T47D (cell line): ENCODE measurements at regions not wholly inside any gene's neighbourhood (a gene's known extent, or its start where the extent isn't known, plus 50 kb on each side); places are given as distances from the start of the nearest gene placed in this dataset.

Experiments used
- DNase-seq, 2 experiments: peaks; one replicate each; pipeline versions ENCODE4 v3.0.0 to v3.0.0-alpha.2; 2011 to 2012; ENCODE audit warnings: low read depth in 1 of 2, low spot score in 1 of 2
- JUND ChIP-seq: IDR thresholded peaks from 2 replicates; pipeline ENCODE4 v1.6.1; 2012; ENCODE audit warnings: low read depth
- in situ Hi-C: cut with HindIII; loops from 2 replicates; pipeline ENCODE4 v1.10.0; 2016; ENCODE audit warnings: low sequenced_read_pairs, low pct_unique_long_range_greater_than_20kb

DNA sequence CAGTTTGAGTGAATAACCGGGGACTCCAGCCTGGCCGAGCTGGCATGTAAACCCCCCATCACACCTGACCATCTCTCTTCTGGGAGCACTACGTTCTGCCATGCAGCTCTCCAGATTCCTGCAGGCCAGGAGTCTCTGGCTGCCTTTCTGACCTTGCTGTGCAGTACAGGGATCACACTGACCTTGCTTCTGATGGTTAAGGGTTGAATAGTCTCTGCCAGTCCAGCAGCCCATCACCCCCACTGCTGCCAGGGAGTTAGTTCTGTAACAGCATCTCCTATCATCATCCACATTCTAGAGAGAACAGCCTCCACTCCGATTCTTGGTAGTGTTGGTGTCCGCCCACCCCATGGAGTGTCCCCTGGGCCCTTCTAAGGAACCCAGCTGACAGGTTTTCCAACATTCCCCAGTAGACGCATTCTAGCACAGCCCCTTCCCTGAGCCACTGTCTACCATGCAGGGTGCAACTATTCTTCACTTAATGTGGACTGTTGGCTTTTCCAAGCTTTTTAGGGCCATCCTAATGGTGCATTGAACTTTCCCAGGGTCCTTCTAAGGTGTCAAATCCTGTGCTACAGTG, 109.8 kb downstream of the RIPK4 start:
- DNase-seq, result peak in 1 of 2 experiments; percentile 75
- no peak for TF ChIP-seq JUND
- in situ Hi-C loops, result no loop called here

DNA sequence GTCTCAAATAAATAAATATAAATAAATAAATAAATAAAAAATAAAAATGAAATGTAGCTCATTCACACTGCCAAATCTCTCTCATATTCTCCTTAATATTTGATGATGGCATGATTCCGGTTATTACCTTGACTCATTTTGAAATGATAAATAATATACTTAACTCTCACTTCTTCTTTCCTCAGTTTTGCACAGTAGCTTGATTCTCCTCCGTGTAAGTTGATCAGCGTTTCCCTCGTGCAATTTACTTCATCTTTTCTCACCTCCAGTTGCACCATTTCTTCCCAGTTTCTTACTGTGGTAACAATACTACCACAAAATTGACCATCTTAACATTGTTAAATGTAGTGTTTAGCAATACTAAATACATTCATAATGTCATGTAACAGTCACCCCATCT, 111.6 kb downstream of the RIPK4 start:
- in situ Hi-C loops, result no loop called here
- no peak for DNase-seq
- no peak for TF ChIP-seq JUND

DNA sequence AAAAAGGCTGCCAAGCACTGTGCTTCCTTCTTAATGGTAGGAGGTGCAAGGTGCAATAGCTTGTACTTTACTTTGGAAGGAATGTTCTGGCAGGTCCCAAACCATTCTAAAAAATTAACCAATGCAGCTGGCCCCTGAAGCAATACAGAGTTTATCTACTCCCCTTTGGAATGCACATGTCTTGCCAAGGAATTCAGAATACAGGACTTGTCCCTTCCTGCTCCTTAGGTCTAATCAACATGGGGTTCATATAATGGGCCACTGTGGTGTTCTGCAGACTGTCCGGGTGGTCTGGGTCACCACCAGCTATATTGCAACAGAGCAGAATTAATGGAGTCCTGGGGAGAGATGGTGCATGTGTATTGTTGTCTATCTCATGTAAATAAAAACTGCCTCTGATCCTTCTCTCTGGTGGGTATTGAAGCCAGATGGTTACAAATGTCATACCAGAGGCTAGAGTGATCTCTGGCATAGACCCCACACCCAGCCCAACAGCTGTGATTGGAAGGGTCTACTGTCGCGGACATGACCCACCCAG, 112.8 kb downstream of the RIPK4 start:
- in situ Hi-C loops, result no loop called here
- peak; percentile 51 to 88 for DNase-seq
- TF ChIP-seq JUND, result no peak

DNA sequence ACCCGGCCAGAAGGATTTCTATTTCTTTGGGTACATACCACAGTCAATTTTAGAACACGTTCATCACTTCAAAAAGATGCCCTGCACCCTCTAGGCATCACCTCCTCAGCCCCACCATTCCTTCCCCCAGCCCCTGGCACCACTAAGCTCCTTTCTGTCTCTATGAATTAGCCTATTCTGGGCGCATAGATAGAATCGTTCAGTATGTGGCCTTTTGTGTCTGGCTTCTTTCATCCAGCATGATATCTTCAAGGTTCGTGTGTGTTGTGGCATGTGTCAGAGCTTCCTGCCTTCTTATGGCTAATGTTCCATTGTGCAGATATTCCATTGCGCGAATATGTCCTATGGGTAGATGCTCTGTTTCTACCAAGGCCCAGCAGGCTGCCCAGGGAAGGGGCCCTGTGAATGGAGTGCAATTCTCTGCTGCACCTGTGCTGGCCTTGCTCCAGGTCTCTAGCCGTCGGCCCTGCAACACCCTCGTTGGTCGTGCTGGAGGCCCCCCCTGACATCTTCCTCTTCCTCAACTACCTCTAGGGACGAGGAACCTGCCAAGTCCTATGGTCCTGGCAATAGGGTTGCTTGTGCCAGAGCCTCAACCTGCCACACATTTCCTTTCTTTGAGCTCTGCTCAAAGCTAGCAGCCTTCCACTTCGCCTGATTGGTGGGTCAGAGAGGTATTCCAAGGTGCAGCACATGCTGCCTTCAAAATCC, 113.5 kb downstream of the RIPK4 start:
- no peak for DNase-seq
- no peak for TF ChIP-seq JUND
- in situ Hi-C loops, result no loop called here

DNA sequence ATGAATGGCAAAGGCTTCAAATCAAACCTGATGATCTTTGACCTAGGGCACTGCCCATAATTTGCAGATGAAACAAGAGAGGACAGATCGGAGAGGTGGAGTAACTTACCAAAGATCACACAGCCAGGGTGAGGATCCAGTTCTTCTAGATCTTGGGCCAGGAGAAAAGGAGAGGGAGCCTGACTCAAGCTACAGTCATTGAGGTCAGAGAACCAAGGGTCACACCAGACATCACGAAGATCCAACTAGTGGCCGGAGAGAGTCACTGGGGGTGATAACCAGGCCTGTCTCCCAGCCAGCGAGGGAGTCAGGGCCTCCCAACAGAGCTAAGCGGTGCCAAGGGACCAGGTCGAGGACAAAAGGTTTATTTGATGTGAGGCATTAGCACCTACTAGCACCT, 115.0 kb downstream of the RIPK4 start:
- no peak for DNase-seq
- TF ChIP-seq JUND, result no peak
- in situ Hi-C loops, result no loop called here

DNA sequence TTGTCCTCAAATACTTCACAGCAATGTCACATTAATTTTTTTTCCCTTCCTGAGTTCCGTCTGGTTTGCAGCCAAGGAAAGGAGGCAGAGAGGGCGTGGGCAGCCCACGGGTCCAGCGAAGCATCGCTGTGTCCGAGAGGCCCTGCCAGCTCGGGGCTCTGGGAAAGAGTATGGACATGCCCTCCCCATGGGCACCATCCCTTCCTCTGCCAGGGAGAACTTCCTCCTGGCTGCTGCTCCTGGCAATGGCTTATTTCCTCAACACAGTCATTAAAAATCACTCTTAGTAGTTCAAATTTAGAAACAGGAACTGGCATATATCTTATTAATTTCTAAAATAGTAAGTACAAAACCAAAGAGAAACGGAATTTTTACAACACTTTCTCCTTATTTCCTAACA, 115.4 kb downstream of the RIPK4 start:
- DNase-seq, result no peak
- in situ Hi-C loops, result no loop called here
- no peak for TF ChIP-seq JUND

DNA sequence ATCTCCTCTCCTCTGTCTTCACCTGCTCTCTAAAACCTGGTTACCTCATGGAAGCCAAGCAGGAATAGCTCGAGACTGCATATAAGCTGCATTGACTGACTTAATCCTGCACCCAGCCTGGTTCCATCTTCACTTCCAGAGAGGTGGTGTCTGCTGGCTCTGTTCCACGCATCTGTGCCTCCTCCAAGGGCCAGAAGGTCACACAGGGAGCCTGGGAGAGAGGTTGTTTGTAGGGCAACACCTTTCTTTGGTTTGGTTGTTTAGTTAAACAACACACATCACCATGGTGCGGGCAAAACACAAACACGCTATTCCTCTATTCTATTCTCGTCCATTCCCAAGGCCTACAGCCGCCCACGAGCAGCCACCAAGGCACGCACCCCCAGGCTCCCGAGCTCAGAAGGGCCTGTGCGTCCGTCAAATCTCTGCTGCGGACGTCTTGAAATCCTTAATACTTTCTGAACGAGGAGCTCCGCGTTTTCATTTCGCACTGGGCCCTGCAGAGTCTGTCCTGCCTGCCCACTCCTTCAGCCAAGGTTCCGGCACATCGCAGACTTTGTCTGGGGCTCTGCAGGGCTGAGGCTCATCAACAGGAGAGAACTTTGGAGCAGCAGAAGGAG, 116.2 kb downstream of the RIPK4 start:
- no peak for TF ChIP-seq JUND
- in situ Hi-C loops, result no loop called here
- no peak for DNase-seq

DNA sequence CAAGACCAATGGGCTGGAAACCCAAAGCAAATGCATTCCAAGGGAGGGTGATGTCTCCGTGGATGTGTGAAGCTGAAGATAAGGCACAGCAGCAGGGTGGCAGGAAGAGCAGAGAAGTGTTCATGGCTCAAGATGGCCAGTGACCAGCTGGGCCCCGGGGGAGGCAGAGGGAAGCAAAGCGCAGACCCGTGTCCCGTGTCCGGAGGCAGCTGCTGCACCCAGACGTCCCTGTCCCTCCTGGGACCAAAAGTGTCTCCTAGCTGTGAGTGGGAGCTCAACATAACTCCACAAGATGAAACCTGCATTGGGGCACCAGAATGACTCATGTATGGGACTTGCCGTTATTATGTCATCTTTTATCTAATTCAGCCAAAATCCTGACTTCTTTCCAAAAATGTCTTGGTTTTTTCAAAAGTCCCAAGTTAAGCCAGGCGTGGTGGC, 118.2 kb downstream of the RIPK4 start:
- in situ Hi-C loops, result no loop called here
- no peak for TF ChIP-seq JUND
- DNase-seq, result no peak

DNA sequence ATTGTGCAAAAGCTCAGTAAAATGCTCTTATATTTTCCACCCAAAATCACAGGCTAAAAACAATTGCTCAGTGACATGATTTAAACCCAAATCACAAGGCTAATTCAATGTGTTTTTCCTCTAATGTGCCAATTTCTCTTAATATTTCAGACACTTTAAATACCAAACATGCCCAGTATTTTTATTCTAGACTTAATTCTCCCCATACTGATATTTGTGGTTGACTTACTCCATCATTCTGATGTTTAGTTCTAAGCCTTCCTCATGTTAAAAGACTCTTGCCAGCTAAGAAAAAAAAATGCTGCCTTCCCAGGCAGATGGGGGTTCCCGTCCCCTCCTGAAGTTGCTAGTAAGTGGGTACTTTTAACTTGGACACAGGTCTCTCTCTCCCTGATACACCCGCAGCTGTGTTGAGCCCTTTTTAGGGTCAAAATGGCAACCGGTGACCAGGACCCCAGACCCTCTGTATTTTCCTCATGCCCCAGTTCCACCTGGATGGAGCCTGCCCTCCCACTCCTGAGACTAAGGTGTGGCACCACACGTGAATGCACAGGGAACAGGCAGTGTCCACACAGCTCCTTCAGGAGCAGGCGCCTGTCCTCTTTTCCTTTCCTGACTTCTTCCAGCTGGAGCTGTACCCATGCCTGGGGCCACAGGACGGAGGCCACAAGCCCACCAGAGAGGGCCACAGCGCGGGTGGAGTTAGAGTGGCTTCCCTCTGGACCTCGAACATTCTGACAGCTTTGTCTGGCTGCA, 118.9 kb downstream of the RIPK4 start:
- no peak for DNase-seq
- no peak for TF ChIP-seq JUND
- in situ Hi-C loops, result no loop called here

DNA sequence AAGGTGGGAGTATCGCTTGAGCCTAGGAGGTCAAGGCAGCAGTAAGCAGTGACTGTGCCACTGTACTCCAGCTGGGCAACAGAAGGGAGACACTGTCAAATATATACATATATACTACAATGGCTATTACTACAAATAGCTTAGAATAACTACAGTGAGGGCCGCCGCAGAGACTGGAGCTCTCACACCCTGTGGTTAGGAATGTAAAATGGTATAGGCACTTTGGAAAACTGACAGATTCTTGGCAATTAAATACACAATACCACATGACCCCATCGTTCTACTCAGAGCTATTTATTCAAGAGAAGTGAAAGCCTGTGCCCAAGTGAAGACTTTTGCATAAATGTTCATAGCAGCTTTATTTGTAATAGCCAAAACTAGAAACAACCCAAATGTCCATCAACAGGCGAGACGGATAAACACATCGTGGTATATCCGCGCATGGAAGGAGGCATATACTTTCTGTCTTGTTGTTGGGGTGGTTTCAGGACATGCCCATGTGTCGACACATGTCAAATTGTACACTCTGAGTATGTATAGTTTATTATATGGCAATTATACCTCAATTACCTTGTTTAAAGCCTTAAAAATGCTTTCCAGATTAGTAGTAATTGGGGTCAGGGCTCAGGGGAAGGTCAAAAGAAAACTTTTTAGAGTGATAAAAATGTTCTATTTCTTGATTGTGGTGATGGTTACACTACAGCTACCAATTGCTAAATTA, 123.4 kb downstream of the RIPK4 start:
- in situ Hi-C loops, result no loop called here
- no peak for DNase-seq
- no peak for TF ChIP-seq JUND

DNA sequence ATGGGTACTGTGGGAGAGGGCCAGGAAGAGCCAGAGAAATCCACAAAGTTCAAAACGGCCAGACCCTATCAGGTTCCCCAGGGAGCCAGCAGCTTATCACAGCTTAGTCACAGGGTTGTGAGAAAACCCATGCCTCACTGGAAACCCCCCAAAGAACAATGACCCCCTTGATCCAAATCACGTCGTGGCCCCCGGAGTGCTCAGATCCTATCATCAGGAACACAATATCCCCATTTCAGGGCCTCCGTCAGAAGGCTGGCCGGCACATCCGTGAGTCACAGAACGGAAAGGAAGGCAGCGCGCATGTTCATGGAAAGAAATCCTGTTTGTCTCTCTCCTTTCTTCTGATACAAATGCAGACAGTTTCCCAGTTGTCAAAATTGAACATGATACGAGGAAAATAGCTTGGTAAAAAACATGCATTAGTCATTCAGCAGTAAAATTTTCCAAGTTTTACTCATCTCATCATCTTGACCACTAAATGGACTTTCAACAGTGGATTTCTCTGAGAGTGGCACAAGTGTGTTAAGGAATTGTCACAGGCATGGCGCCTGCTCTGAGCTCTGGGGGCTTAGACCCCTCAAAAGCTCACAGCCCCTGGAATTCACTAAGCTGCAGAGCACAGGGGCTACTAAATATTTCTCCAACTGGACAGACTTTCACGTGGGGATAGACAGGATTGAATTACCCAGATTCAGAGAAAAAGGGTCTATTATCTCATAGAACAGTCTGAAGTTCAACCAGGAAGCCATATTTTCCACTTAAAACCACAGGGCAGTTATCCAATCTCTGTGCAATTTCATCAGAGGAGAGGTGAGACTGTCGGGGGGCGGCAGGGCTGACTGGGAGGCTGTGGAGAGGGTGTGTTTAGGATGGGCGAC, 124.8 kb downstream of the RIPK4 start:
- no peak for TF ChIP-seq JUND
- in situ Hi-C loops, result no loop called here
- DNase-seq, result no peak
